HEK293T (cell line): ENCODE measurements at regions not wholly inside any gene's neighbourhood (a gene's known extent, or its start where the extent isn't known, plus 50 kb on each side); places are given as distances from the start of the nearest gene placed in this dataset.

Experiments
- CTCF ChIA-PET: fragments of 350-600 bp; formaldehyde crosslinking; extraction: SDS; loops from one replicate; lab custom pipeline; 2021; ENCODE audit warnings: antibody characterized with exemption, inconsistent platforms; lab: Yijun Ruan, JAX
- POLR2A ChIA-PET: fragments of 350-600 bp; formaldehyde crosslinking; extraction: SDS; loops from one replicate; lab custom pipeline; 2020; ENCODE audit warnings: antibody characterized with exemption, inconsistent platforms; lab: Yijun Ruan, JAX
- DNase-seq: peaks from one replicate; pipeline ENCODE4 v3.0.0; 2012; ENCODE audit warnings: mixed read lengths; ENCODE audit errors: extremely low spot score
- ARNT ChIP-seq: fragments of 450-650 bp; IDR thresholded peaks from 2 replicates; pipeline ENCODE4 v1.6.1; 2017; ENCODE audit warnings: mild to moderate bottlenecking
- BHLHE40 ChIP-seq: fragments of 450-650 bp; IDR thresholded peaks from 2 replicates; pipeline ENCODE4 v1.6.1; 2016; ENCODE audit warnings: mild to moderate bottlenecking, moderate library complexity, borderline replicate concordance
- CTBP1 ChIP-seq: fragments of 450-650 bp; IDR thresholded peaks from 2 replicates; pipeline ENCODE4 v1.6.1; 2016; ENCODE audit warnings: borderline replicate concordance
- ELF4 ChIP-seq: fragments of 450-650 bp; IDR thresholded peaks from 2 replicates; pipeline ENCODE4 v1.6.1; 2017; ENCODE audit warnings: antibody characterized with exemption
- FOXA1 ChIP-seq: fragments of 450-650 bp; IDR thresholded peaks from 2 replicates; pipeline ENCODE4 v1.6.1; 2016; ENCODE audit warnings: mild to moderate bottlenecking
- FOXK2 ChIP-seq: fragments of 450-650 bp; IDR thresholded peaks from 2 replicates; pipeline ENCODE4 v1.6.1; 2016; ENCODE audit warnings: mild to moderate bottlenecking
- FOXM1 ChIP-seq: fragments of 450-650 bp; IDR thresholded peaks from 2 replicates; pipeline ENCODE4 v1.6.1; 2017; ENCODE audit warnings: mild to moderate bottlenecking, borderline replicate concordance
- HDGF ChIP-seq: fragments of 450-650 bp; IDR thresholded peaks from 2 replicates; pipeline ENCODE4 v1.6.1; 2017; ENCODE audit warnings: antibody characterized with exemption, borderline replicate concordance
- L3MBTL2 ChIP-seq: fragments of 450-650 bp; conservative IDR thresholded peaks from 2 replicates; pipeline ENCODE4 v1.6.1; 2016; ENCODE audit warnings: mild to moderate bottlenecking
- LEF1 ChIP-seq: fragments of 450-650 bp; IDR thresholded peaks from 2 replicates; pipeline ENCODE4 v1.6.1; 2017; ENCODE audit warnings: mild to moderate bottlenecking, borderline replicate concordance
- NFRKB ChIP-seq: fragments of 450-650 bp; IDR thresholded peaks from 2 replicates; pipeline ENCODE4 v1.6.1; 2016; ENCODE audit warnings: mild to moderate bottlenecking, moderate library complexity
- SP1 ChIP-seq: fragments of 450-650 bp; IDR thresholded peaks from 2 replicates; pipeline ENCODE4 v1.6.1; 2017
- SUZ12 ChIP-seq: fragments of 450-650 bp; IDR thresholded peaks from 2 replicates; pipeline ENCODE4 v1.6.1; 2016; ENCODE audit warnings: mild to moderate bottlenecking
- TARDBP ChIP-seq: fragments of 450-650 bp; IDR thresholded peaks from 2 replicates; pipeline ENCODE4 v1.6.1; 2016
- ZNF384 ChIP-seq: fragments of 450-650 bp; IDR thresholded peaks from 2 replicates; pipeline ENCODE4 v1.6.1; 2016
- TF ChIP-seq, protein P1 (sequence below): fragments of 450-650 bp; IDR thresholded peaks from 2 replicates; pipeline ENCODE4 v1.6.1; 2016

GRCh38 chr16:63856537-63856936 lies 1265.3 kb downstream of the CDH11 start:
- CTCF ChIA-PET = no interaction called here
- TF ChIP-seq TARDBP = no peak
- TF ChIP-seq FOXM1 = no peak
- no peak for TF ChIP-seq NFRKB
- TF ChIP-seq, protein P1, sequence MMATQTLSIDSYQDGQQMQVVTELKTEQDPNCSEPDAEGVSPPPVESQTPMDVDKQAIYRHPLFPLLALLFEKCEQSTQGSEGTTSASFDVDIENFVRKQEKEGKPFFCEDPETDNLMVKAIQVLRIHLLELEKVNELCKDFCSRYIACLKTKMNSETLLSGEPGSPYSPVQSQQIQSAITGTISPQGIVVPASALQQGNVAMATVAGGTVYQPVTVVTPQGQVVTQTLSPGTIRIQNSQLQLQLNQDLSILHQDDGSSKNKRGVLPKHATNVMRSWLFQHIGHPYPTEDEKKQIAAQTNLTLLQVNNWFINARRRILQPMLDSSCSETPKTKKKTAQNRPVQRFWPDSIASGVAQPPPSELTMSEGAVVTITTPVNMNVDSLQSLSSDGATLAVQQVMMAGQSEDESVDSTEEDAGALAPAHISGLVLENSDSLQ = no peak
- TF ChIP-seq SUZ12 = no peak
- no peak for TF ChIP-seq BHLHE40
- TF ChIP-seq FOXK2 = no peak
- no peak for TF ChIP-seq SP1
- no peak for TF ChIP-seq LEF1
- no peak for TF ChIP-seq ZNF384
- no peak for TF ChIP-seq L3MBTL2
- no peak for TF ChIP-seq CTBP1
- TF ChIP-seq ELF4 = no peak
- no peak for TF ChIP-seq ARNT
- no peak for TF ChIP-seq HDGF
- no peak for TF ChIP-seq FOXA1
- DNase-seq = no peak
- POLR2A ChIA-PET = no interaction called here

DNA sequence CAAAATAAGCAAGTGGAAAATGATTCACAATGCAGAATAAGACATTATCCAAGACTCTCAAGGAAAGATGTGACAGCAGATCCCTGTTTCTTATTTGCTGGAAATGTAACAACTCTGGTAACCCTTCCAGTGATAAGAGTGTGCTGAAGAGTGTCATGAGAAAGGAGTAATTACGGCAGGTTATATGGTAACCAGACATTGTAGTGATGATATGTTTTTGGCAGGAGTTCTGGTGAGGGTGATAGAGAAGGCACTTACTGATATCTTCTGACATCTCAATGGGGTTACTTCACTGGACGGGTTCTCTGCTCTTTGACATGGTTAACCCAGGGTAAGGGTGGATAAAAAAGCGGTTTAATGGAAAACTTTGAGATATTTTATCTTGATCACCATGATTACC lies 1270.9 kb downstream of the CDH11 start:
- no peak for DNase-seq
- TF ChIP-seq SP1 = no peak
- no peak for TF ChIP-seq L3MBTL2
- TF ChIP-seq SUZ12 = no peak
- no peak for TF ChIP-seq LEF1
- no peak for TF ChIP-seq ELF4
- no peak for TF ChIP-seq TARDBP
- no peak for TF ChIP-seq FOXA1
- no peak for TF ChIP-seq ZNF384
- TF ChIP-seq BHLHE40 = no peak
- TF ChIP-seq, protein P1 = no peak
- TF ChIP-seq HDGF = no peak
- TF ChIP-seq FOXK2 = no peak
- no peak for TF ChIP-seq FOXM1
- no peak for TF ChIP-seq ARNT
- no peak for TF ChIP-seq CTBP1
- TF ChIP-seq NFRKB = no peak
- ChIA-PET POLR2A (no interaction called here), CTCF (no interaction called here)

- POLR2A ChIA-PET = no interaction called here
- CTCF ChIA-PET = no interaction called here
- TF ChIP-seq TARDBP (no peak), HDGF (no peak), ZNF384 (no peak), FOXK2 (no peak), ARNT (no peak), SUZ12 (no peak), FOXA1 (no peak), L3MBTL2 (no peak), FOXM1 (no peak), ELF4 (no peak), LEF1 (no peak), NFRKB (no peak), SP1 (no peak), CTBP1 (no peak)
- TF ChIP-seq, protein P1 = no peak
- DNase-seq = no peak
These were observed 1280.6 kb downstream of the CDH11 start for GRCh38 chr16:63841271-63841670.

DNA sequence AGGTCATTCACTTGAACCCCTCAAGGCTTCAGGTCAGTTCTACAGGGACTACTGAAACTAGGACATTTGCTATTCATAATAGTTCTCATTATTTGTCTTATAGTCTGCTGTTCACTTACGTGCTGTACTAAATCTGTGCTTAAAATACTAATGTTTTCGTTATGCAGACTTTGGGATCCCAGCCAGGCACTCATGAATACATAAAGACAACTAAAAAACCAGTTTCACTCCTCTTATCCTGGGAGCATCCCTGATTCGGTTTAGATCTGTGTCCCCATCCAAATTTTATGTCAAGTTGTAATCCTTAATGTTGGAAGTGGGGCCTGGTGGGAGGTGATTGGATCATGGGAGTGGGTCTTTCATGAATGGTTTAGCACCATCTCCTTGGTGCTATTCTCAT lies 1291.8 kb downstream of the CDH11 start:
- ChIA-PET POLR2A (no interaction called here), CTCF (no interaction called here)
- no peak for DNase-seq
- no peak for TF ChIP-seq HDGF
- TF ChIP-seq, protein P1 = no peak
- TF ChIP-seq BHLHE40 = no peak
- TF ChIP-seq L3MBTL2 = no peak
- TF ChIP-seq FOXK2 = no peak
- TF ChIP-seq FOXA1 = no peak
- no peak for TF ChIP-seq TARDBP
- no peak for TF ChIP-seq NFRKB
- TF ChIP-seq LEF1 = no peak
- TF ChIP-seq FOXM1 = no peak
- TF ChIP-seq SP1 = no peak
- TF ChIP-seq ELF4 = no peak
- TF ChIP-seq SUZ12 = no peak

GRCh38 chr16:63822818-63823217 lies 1299.0 kb downstream of the CDH11 start:
- DNase-seq = no peak
- no peak for TF ChIP-seq L3MBTL2
- TF ChIP-seq HDGF = no peak
- no peak for TF ChIP-seq NFRKB
- no peak for TF ChIP-seq FOXA1
- no peak for TF ChIP-seq TARDBP
- no peak for TF ChIP-seq ELF4
- TF ChIP-seq SUZ12 = no peak
- no peak for TF ChIP-seq CTBP1
- TF ChIP-seq SP1 = no peak
- TF ChIP-seq FOXM1 = no peak
- TF ChIP-seq, protein P1 = no peak
- TF ChIP-seq FOXK2 = no peak
- no peak for TF ChIP-seq BHLHE40
- TF ChIP-seq ZNF384 = no peak
- ChIA-PET POLR2A (no interaction called here), CTCF (no interaction called here)
